Stimulated activated CD4-positive, alpha-beta T cell treated with anti-CD3 and anti-CD28 coated beads, TNF-alpha, amount 100 ng/mL, for 24 hours (primary cell): ENCODE measurements at regions not wholly inside any gene's neighbourhood (a gene's known extent, or its start where the extent isn't known, plus 50 kb on each side); places are given as distances from the start of the nearest gene placed in this dataset.
"Not testable (repeated sequence)": the region's sequence is repeated elsewhere in the genome, so short reads cannot be mapped to it uniquely, and the experiment has no call there.

Source experiments
- DNase-seq, 3 experiments: peaks; one replicate each; pipeline ENCODE4 v3.0.0-alpha.2; 2020; ENCODE audit warnings: low read depth in 3 of 3

GRCh38 chr15:53033709-53034108, 243.6 kb upstream of the ONECUT1 start:
- DNase-seq = no peak

- no peak for DNase-seq
These were observed 241.3 kb upstream of the ONECUT1 start for GRCh38 chr15:53031469-53031868.

GRCh38 chr15:53022788-53023187, 232.7 kb upstream of the ONECUT1 start:
- no peak for DNase-seq

GRCh38 chr15:53013329-53013728, 223.2 kb upstream of the ONECUT1 start:
- no peak for DNase-seq

- DNase-seq = not testable (repeated sequence)
These were observed 221.6 kb upstream of the ONECUT1 start for GRCh38 chr15:53011779-53012178.

GRCh38 chr15:53009093-53009492, 219.0 kb upstream of the ONECUT1 start:
- no peak for DNase-seq

- no peak for DNase-seq
These were observed 210.3 kb upstream of the ONECUT1 start for GRCh38 chr15:53000409-53000808.

- no peak for DNase-seq
These were observed 207.0 kb upstream of the ONECUT1 start for GRCh38 chr15:52997123-52997522.

- no peak for DNase-seq
These were observed 204.2 kb upstream of the ONECUT1 start for GRCh38 chr15:52994290-52994689.

- DNase-seq = no peak
These were observed 194.4 kb upstream of the ONECUT1 start for GRCh38 chr15:52984507-52984906.

GRCh38 chr15:52980446-52980845, 190.3 kb upstream of the ONECUT1 start:
- no peak for DNase-seq

- no peak for DNase-seq
These were observed 186.5 kb upstream of the ONECUT1 start for GRCh38 chr15:52976516-52977075.

- no peak for DNase-seq
These were observed 185.9 kb upstream of the ONECUT1 start for GRCh38 chr15:52975941-52976449.

GRCh38 chr15:52963865-52964264, 173.7 kb upstream of the ONECUT1 start:
- DNase-seq = no peak

GRCh38 chr15:52960283-52960682, 170.1 kb upstream of the ONECUT1 start:
- DNase-seq = no peak

GRCh38 chr15:52943746-52944145, 153.6 kb upstream of the ONECUT1 start:
- DNase-seq = no peak

- no peak for DNase-seq
These were observed 146.4 kb upstream of the ONECUT1 start for GRCh38 chr15:52936489-52936888.

- DNase-seq = no peak
These were observed 135.0 kb upstream of the ONECUT1 start for GRCh38 chr15:52925130-52925529.

- no peak for DNase-seq
These were observed 134.5 kb upstream of the ONECUT1 start for GRCh38 chr15:52924630-52925029.

GRCh38 chr15:52923626-52924025, 133.5 kb upstream of the ONECUT1 start:
- DNase-seq = no peak

GRCh38 chr15:52922871-52923270, 132.7 kb upstream of the ONECUT1 start:
- no peak for DNase-seq

- no peak for DNase-seq
These were observed 122.0 kb upstream of the ONECUT1 start for GRCh38 chr15:52912172-52912571.

- DNase-seq = no peak
These were observed 103.2 kb upstream of the ONECUT1 start for GRCh38 chr15:52893338-52893737.

GRCh38 chr15:52879904-52880303, 89.8 kb upstream of the ONECUT1 start:
- DNase-seq = no peak
